Stomach (tissue), 4 donors: ENCODE measurements at regions not wholly inside any gene's neighbourhood (a gene's known extent, or its start where the extent isn't known, plus 50 kb on each side); places are given as distances from the start of the nearest gene placed in this dataset.

Experiments used
- EP300 ChIP-seq: sonication (generic); formaldehyde crosslinking; IDR thresholded peaks from one replicate; pipeline ENCODE4 v1.6.1; 2017; ENCODE audit warnings: antibody characterized with exemption
- POLR2A ChIP-seq, 4 donors: fragments of 450-650 bp; IDR thresholded peaks; one replicate each; pipeline ENCODE4 v1.6.1; 2016; ENCODE audit warnings: antibody characterized with exemption in 4 of 4, control low read depth in 2 of 4, mild to moderate bottlenecking in 1 of 4, moderate library complexity in 1 of 4
- TF ChIP-seq, protein P1 (sequence below), 7 experiments: fragments of 450-650 bp in 4 of 7; fragments of 200-600 bp in 3 of 7; sonication (generic) in 3 of 7; IDR thresholded peaks; one replicate each; pipeline ENCODE4 v1.5.1; 2016 to 2019; ENCODE audit warnings: antibody characterized with exemption in 7 of 7, control low read depth in 2 of 7, mild to moderate bottlenecking in 1 of 7

- TF ChIP-seq, protein P1, sequence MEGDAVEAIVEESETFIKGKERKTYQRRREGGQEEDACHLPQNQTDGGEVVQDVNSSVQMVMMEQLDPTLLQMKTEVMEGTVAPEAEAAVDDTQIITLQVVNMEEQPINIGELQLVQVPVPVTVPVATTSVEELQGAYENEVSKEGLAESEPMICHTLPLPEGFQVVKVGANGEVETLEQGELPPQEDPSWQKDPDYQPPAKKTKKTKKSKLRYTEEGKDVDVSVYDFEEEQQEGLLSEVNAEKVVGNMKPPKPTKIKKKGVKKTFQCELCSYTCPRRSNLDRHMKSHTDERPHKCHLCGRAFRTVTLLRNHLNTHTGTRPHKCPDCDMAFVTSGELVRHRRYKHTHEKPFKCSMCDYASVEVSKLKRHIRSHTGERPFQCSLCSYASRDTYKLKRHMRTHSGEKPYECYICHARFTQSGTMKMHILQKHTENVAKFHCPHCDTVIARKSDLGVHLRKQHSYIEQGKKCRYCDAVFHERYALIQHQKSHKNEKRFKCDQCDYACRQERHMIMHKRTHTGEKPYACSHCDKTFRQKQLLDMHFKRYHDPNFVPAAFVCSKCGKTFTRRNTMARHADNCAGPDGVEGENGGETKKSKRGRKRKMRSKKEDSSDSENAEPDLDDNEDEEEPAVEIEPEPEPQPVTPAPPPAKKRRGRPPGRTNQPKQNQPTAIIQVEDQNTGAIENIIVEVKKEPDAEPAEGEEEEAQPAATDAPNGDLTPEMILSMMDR (IDR thresholded peaks at IDR 0.05): no peak
- no peak for TF ChIP-seq POLR2A (IDR thresholded peaks at IDR 0.05)
- TF ChIP-seq EP300: no peak
Observed at GRCh38 chr2:13093416-13093991, 376.8 kb downstream of the TRIB2 start.
